ENCODE measurements at regions not wholly inside any gene's neighbourhood (a gene's known extent, or its start where the extent isn't known, plus 50 kb on each side); places are given as distances from the start of the nearest gene placed in this dataset.
"Not testable (repeated sequence)": the region's sequence is repeated elsewhere in the genome, so short reads cannot be mapped to it uniquely, and the experiment has no call there.

DNA sequence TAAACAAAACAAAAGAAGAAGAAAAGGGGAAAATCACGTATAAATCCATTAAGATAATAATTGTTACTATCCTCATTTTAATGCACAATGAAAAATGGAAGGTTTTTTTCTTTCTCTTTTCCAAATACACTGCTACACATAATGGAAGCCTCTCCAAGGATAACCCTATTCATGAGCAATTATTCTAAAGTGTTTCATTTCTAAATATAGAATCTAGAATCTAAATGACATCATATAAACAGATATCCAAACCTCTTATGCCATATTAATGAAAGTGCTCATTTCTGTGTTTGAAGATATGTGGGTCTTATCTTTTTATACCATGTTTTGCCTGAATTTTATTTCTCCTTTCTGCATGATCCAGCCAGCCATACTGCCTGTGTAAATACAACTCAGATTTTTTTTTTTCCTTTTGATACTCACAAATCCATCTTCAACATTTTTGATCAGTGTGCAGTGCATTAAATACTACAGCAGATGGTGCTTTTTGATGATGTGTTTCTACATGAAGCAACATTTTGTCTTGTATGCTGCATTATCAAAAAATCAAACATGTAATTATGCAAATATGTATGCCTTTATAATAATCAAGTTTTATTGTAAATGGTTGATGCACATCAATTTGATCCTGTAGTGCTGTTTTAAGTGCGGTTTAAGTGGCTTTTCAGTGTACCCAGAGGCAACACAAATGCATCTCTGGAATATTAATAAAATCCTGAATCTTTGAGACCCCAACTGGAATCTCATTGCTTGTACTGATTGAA lies 625.6 kb upstream of the PTBP2 start:
- no peak for DNase-seq

DNA sequence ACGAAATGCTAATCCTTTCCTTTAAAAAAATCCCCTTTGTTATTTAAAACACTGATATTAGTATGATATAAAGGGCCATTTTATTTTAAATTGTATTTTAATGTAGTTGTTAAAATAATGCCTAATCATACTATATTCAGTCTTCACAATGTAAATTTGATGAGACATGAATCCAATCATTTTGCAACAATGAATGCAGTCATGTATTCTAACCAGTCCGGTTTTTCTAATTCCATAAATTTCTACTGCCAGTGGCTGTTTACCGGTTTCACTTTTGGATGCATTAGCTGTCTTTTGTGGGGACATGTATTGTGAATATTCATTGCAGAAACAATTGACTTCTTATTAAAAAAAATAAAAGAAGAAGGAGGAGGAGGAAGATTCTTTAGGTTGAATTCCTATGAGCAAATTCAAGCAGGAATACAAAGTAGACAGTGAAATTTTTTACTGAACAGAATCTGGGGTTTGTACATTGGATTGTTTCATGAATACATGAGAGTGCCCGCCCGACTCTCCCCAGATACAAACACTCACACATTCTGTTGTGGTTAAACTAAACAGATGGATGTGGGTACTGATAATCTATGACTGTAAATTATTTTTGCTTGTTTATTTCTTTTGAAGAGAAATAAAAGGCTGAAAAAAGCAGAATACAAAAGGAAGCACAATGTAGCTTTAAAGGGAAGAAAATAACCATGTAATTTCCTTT lies 624.8 kb upstream of the PTBP2 start:
- DNase-seq = no peak

DNA sequence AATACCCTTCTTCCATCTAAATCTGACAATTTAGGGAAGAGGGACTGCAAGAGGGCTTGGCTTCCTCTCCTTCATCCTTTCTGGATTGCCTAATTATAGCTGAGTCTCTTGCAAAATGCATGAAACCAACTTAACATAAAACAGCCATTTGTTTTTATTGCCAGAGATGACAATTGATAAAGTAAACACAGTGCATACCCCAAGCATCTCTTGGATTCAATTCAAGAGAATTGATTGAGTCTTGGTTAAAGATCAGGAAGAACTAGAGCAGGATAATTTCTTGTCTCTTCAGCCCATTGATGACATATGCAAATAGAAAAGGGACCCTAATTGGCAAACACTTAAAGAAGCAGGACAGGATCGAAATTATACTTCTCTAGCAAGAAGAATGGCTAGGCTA lies 617.1 kb upstream of the PTBP2 start:
- no peak for DNase-seq

DNA sequence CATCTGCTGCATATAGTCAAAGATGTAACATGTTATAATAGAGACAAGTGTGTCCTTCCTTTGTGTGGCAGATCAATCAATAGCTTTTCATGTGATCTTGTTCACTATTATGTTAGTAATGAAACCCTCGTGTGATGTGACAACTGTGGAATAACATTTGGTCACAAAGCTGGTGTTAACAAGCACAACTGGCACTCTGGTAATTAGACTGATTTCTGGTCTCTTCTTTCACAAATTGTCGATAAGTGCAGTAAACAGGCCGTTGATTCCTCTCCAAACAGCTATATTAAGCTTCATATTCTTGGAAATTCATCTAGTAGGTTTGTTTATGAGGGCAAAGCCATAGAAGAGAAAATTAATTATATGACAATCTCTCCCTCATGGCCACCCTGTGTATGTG lies 616.7 kb upstream of the PTBP2 start:
- DNase-seq = no peak

DNA sequence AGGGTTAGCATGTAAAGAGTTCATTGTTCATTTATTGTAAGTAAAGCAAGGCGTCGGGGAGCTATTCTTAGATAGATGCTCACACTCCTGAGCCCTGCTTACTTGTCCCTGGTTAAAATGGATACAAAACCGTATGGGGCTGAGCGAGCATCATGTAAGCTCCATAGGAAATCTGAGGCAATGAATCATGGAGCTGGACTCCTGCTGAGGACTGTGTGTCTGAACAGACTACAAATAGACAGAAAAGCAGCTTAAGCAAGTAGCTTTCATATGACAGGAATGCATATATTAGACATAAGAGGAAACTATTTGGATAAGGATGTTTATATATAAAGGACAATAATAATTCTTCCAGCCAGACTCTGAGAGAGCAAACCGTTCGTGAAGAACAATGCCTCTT lies 604.9 kb upstream of the PTBP2 start:
- DNase-seq = no peak

DNA sequence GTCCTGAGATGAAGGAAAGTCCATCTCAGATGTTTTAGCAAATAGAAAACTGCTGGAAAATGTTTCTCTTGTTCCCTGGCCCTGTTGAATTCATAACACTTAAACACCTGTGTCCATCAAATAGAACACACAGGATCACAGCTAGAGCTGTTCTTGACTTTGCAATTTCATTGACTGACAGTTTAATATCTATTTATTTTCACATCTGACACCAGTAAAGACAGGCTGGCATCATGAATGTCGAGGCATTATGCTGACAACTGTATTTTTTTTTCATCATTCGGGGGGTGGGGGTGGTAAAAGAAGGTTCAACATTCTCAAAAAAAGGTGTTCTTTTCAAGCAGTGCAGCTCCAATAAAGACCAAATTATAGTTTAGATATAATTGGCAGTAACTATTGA lies 591.2 kb upstream of the PTBP2 start:
- no peak for DNase-seq

DNA sequence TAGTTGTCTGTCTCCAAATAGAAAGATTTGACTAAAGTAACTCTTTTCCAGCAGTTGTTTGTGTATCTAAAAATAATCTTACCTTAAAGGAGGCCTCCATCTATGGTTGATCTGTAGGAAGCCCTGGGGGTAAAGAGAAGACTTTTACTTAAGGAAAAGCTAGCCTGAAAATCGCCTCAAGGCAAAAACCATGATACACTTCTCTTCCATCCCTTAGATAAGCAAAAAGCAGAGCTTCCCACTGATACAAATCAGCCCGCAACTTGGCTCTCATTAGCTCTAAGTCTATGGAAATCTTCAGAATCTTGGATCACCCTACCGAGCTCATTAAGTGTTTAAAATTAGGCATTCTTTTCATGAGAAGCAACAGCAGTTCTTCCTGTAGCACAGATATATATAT lies 576.9 kb upstream of the PTBP2 start:
- DNase-seq = no peak

DNA sequence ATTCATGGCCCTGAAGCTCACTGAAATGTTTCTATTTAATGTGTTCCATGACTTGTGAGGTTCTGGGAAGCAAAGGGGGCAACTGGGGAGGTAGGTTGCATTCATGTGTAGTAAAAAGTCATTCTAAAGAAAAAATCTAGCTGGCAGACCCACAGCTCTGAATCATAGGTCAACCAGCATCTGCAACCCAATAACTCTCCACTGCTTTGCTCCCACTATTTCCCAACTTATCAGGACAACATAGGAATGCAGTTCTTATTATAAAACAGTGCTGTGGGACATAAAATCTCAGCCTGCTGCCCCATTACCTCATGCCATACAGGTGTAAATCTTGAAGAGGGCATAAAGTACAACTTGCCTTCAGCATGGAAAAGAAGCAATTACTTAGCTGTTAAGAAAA lies 576.1 kb upstream of the PTBP2 start:
- no peak for DNase-seq

DNA sequence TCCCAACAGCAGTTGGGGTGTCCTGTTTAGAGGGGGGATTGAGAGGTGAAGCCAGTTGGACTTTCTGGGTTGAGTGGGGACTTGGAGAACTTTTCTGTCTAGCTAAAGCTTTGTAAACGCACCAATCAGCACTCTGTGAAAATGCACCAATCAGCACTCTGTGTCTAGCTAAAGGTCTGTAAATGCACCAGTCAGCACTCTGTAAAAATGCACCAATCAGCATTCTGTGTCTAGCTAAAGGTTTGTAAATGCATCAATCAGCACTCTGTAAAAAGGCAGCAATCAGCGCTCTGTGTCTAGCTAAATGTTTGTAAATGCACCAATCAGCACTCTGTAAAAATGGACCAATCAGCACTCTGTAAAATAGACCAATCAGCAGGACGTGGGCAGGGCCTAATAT lies 568.6 kb upstream of the PTBP2 start:
- DNase-seq = not testable (repeated sequence)

DNA sequence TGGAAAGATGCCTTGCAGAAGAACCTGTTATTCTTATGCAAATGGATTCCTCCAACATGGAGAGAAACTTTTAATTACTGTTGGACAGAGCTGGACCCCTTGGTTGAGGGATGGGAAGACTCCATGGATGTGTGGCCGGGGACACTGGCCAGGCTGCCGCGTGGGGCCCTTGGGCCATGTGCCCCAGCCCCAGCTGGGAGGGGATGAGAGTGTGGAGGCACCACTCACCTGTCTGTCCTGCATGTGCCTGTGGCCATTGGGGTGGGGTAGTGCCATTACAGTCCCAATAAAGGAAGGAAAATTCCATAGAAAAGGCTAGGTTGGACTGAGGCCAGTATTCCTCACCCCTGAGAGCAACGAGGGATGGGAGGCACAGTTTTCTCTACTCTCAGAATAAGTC lies 564.5 kb upstream of the PTBP2 start:
- no peak for DNase-seq

DNA sequence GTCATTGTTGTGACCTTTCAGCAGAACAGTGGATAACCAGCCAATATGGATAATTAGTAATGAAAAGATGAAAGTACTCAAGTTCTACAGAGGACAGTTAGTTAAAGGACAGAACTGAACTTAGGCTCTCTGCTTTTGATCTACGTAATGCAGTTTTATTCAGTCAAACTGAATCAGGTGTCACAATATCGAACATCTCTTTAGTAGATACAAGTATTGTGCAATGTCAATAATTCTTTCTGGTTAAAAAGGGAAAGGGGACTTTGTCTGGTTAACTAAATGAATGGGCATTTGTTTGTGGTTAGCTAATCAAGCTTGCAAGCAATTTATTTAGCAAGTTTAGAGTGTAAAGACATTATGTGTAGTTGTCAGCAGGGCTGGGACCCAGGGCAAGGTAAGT lies 562.2 kb upstream of the PTBP2 start:
- no peak for DNase-seq

DNA sequence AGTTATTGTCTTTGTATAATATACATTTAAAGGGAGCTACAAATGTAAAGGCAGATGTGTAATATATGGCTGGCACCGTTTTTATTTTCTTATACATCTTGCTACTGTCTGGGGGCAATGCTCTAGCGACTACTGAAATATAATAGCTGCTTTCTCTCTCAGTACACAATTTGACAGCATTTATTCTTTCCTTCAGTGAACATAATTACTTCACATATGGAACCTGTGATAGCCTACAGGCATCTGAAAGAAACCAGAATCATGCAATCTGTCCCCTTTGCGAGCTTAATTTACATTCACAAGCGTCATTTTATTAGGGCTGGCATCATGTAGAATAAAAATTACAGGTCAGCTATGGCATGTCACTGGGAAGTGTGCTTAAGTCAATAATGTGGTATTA lies 557.5 kb upstream of the PTBP2 start:
- DNase-seq = no peak

DNA sequence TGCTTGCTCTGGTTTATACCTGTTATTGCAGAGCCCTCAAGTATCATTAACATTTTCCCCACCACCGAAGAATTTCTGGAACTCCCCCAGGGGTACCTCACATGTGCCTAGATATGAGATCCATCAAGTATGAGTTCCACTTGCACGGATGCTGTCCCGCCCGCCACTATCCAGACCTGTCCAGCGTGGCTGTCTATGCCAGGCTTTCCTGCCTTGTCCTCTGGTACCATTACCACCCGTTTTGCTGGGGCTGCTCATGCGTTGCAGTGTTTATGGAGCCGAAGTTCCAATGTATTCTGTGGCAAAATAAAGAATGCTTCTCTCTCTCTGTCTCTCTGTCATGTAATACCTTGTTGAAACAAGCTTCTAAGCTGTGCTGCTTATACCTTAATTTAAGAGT lies 543.5 kb upstream of the PTBP2 start:
- DNase-seq = no peak

DNA sequence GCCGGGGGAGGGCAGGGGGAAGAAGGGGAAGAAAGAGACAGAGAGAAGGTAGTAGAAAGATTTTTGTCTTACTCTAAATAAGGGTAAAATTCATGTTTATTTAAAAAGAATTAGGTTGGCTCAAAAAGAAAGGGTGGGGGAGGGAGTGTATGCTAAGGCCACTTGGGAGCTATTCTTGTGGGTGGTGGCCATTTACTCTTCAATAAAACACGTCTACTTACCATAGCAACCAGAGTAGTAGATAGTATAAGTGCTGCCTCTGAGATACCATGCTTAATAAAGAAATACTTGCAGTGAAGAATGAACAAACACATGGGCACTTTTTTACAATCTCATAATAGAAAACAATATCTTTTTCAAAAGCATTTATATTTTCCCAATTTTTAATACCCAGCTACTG lies 538.1 kb upstream of the PTBP2 start:
- DNase-seq = no peak

DNA sequence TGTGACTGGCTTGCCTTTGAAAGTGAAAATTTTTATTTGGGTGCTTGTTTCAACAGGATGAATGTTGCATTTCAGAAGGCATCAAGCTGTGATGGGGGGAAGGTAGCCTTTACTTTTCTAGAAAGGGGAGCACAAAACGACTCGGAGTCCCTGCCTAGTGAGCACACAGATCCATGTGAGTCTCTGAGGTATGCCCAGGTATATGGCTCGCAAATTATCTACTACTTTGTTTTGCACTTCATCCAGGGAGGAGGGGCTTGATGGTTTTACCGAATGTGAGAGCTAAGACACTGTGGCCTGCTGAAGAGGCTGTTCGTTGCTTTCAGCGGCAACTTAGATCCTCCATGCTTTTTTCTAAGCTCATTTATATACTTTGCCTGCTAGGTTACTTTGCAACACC lies 537.7 kb upstream of the PTBP2 start:
- no peak for DNase-seq

DNA sequence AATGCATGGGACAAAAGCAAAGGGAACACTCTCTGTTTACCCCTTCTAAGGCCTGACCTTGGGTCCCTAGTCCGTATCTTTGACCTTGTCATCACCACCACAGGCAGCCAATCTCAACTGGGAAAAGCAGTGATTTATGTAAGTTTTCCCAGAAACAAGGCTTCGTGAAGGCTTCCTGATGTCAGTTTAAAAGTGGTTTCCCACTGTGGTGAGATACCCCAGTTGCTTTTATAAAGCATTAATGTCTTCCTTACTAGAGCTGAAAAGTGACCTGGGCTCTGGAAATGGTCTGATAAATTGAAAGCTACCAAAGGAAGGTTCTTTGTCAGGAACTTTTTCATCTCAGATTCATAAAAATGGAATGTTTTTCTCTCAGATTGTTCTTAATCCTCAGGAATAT lies 536.4 kb upstream of the PTBP2 start:
- DNase-seq = no peak

DNA sequence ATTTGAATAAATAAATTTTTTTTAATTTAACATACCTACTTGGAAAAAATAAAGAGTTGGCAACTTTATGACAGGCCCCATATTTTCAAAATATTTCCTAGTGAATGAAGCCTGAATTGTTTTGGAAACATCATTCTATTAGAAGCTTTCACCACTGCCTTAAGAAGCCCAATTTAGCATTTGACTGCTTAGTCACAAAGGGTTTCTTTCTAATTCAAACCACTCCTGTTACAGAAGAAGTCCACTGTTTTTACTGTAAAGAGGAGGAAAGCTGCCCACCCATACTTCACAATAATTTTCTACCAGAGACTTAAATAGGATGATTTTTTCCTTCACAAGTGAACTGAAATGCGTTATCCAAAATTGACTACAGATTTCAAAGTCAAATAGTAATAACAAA lies 534.6 kb upstream of the PTBP2 start:
- no peak for DNase-seq

DNA sequence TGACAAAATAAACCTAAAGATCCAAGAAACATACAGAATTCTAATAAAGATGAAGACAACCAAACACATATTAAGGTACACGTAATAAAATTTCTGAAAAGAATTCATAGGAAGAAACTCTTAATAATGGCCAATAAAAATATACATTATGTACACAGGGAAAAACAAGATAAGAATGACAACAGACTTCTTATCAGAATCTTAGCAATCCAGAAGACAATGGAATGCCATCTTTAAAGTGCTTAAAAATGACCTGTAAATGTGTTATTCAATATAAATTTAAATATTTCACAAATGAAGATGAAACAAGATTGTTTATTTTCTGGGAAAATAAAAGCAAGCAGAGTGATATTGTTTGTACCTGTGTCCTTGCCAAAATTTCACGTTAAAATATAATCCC lies 530.4 kb upstream of the PTBP2 start:
- no peak for DNase-seq

DNA sequence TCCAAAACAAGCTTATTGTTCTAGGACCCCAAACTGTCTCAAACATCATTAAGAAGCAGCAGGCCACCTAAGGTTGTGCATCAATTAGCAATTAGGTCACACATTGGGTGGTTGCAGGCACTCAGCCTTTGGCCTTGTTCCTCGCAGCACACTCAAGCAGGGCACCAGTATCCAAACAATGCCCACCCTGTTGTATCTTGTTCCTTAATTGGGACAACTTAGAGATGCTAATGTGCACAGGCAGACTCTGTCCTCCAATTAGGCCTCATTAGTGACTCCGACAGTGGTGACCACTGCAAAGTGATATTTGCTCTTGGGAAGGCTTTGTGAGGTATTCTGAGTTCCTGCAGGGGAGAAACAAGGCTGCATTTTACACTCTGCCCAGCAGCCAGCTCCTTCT lies 515.1 kb upstream of the PTBP2 start:
- DNase-seq = no peak

DNA sequence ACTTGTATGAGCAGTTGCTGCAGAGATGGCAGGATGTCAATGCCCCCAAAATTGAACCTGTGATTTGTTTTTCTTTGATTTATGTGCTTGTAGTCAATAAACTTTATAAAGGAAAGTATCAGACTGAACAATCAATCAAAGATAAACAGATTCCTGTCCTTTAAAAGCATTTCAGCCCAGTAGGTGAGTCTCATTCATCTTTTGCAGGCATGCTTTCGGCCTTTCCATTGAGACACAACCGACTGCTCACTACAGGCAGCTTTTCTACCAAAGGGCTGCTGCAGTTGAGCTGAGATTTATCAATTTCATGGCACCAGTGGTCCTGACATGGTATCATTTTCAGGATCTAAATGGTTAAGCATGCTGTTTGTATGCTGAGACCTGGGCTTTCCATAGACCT lies 513.6 kb upstream of the PTBP2 start:
- no peak for DNase-seq

DNA sequence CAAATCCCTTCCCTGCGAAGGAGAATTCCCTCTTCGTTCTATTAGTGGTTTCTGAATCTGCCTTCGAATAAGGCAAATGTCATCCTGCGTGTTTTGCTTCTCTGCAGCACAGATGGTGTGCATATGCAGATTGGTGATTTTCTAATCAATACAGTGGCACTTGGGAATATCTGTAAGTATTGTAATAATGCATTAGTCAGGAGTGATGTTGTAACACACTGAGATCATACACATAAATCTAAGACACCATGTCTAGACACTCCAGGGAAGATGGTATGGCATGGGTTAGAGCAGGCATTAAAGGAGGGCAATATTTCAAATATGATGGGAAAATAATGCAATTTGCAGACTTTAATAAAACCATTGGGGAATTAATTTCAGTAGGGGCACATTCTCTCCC lies 513.2 kb upstream of the PTBP2 start:
- no peak for DNase-seq

DNA sequence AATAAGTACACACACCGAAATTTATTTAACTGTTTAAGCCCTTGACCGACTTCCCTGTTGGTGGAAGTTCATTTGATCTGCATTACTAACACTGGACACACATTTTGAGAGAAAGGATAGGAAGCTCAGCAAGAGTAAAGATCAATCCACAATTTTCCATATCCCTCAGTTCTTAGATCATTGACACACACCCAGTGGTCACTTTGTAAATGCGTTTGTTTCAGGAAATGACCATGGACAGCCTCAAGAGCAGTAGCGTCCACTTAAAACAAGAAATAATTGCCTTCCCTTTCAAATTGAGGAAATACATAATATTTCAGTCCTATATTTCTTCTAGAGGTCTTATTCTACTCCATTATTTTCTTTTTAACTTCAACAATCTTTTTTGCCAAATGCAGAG lies 511.5 kb upstream of the PTBP2 start:
- DNase-seq = no peak

DNA sequence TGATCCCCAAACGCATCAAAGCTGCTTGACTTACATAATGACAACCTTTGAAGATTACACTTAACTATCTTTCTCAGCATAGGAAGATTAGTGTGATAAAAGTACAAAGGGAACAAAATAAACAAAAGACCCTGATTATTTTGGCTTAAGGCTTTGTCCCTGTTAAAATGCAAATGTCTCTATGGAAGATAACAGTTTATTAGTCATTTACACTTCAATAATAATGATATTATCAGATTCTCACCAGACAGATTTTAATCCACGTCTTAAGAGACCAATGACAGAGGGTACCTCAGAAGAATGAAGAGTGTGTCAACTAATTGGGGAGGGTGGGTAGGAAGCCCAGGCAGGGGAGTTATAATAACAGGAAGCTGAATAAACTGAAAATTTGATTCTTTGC lies 510.4 kb upstream of the PTBP2 start:
- DNase-seq = no peak

DNA sequence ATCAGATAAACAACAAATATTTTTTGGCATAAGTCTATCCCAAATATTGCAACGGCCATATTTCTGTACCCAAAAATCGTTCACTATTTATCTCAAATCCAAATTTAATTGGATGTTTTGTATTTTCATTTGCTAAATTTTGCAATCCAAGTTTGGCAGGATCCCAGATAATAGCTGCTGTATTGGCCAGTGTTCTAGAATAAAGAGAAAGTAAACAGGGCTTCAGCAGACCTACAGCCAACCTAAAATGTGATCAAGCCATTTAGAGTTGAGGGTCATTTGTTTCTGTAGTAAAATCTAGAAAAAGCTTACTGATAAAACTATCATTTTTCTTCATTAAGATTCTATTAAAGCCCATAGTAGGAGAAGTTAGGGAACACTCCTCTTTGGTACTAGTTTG lies 506.6 kb upstream of the PTBP2 start:
- no peak for DNase-seq

DNA sequence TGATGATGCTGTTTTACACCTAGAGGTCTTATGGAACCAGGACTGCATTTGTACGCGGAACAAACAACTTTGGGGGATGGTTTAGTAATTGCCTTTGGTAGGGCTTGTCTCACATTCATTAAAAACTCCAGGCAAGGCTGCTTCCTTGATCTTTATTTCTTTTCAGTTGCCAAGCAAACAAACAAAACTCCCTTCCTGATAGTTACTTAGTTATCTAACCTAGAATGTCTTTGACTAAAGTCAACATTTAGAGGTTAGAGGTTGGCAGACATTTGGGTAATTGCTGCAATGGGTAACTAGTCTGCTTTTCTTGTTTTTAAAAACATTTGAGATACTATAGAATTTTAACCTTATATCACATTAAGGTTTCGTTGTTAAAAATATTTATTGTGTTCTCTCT lies 500.9 kb upstream of the PTBP2 start:
- DNase-seq = no peak
